Prostate gland (tissue), 2 donors: ENCODE measurements at regions not wholly inside any gene's neighbourhood (a gene's known extent, or its start where the extent isn't known, plus 50 kb on each side); places are given as distances from the start of the nearest gene placed in this dataset.
A peak's percentile ranks its signal among the peaks of the same experiment; 100 is the strongest.
"Not testable (repeated sequence)": the region's sequence is repeated elsewhere in the genome, so short reads cannot be mapped to it uniquely, and the experiment has no call there.

Source experiments
- DNase-seq: peaks from one replicate; pipeline ENCODE4 v3.0.0-alpha.2; 2019; ENCODE audit warnings: low spot score
- H3K27ac ChIP-seq, 2 donors: fragments of 200-600 bp; sonication (generic); 2 replicates each; pipeline ENCODE4 v1.5.1; 2017 to 2019
- H3K27me3 ChIP-seq: fragments of 200-600 bp; sonication (generic); replicated peaks from 2 replicates; pipeline ENCODE4 v1.5.1; 2019; ENCODE audit not compliant: insufficient read depth
- H3K36me3 ChIP-seq, 2 donors: fragments of 200-600 bp; sonication (generic); 1 replicate in 1 of 2; 2 replicates in 1 of 2; pipeline versions ENCODE4 v1.5.1 to v1.8.1; 2017 to 2019
- H3K4me1 ChIP-seq: fragments of 200-600 bp; sonication (generic); replicated peaks from 2 replicates; pipeline ENCODE4 v1.5.1; 2019
- H3K4me3 ChIP-seq, 2 donors: fragments of 200-600 bp; sonication (generic); 2 replicates each; pipeline ENCODE4 v1.5.1; 2017 to 2019
- H3K9me3 ChIP-seq: fragments of 200-600 bp; sonication (generic); 2 replicates; pipeline ENCODE4 v1.5.1; 2017
- CTCF ChIP-seq, 4 experiments: fragments of 200-600 bp in 2 of 4; fragments of 450-650 bp in 2 of 4; sonication (generic) in 2 of 4; IDR thresholded peaks; 1 replicate in 3 of 4; 2 replicates in 1 of 4; pipeline ENCODE4 v1.5.1; 2016 to 2019; ENCODE audit warnings: antibody characterized with exemption in 4 of 4, mild to moderate bottlenecking in 2 of 4, moderate library complexity in 2 of 4
- POLR2A ChIP-seq: fragments of 450-650 bp; IDR thresholded peaks from one replicate; pipeline ENCODE4 v1.6.1; 2016; ENCODE audit warnings: antibody characterized with exemption, mild to moderate bottlenecking
- POLR2AphosphoS5 ChIP-seq: sonication (generic); formaldehyde crosslinking; IDR thresholded peaks from one replicate; pipeline ENCODE4 v1.6.1; 2017; ENCODE audit warnings: antibody characterized with exemption
- WGBS: methylation state at CpG from one replicate; pipeline ENCODE4 v1.1.5; 2018; 5-methylcytosine and 5-hydroxymethylcytosine counted together
- intact Hi-C: fragments of 100-400 bp; cut with DNase I; formaldehyde crosslinking; loops from one replicate; pipeline ENCODE4 v1.14.2; 2022

- H3K4me1 ChIP-seq, H3K27me3 ChIP-seq, H3K4me3 ChIP-seq, H3K9me3 ChIP-seq, DNase-seq, intact Hi-C loops, H3K36me3 ChIP-seq, H3K27ac ChIP-seq: not testable (repeated sequence)
- 95% methylated on average over 23 of the region's 35 CpGs for WGBS
Measured at GRCh38 chr1:220475608-220476007, 52.3 kb upstream of the MARK1 start.

GRCh38 chr1:220475141-220475540 lies 52.8 kb upstream of the MARK1 start:
- H3K27me3 ChIP-seq, H3K4me1 ChIP-seq, H3K9me3 ChIP-seq, H3K36me3 ChIP-seq, H3K27ac ChIP-seq, DNase-seq, intact Hi-C loops, H3K4me3 ChIP-seq: not testable (repeated sequence)
- WGBS = 92% methylated on average over 8 of the region's 8 CpGs

- no peaks in the 10 kb centered on the region for H3K36me3 ChIP-seq
- H3K27me3 ChIP-seq = no peaks in the 10 kb centered on the region
- 91% methylated on average over 2 of the region's 2 CpGs for WGBS
- no peak overlapping the region for H3K27ac ChIP-seq
- H3K4me3 ChIP-seq = no peak overlapping the region
- DNase-seq = no peak
- TF ChIP-seq CTCF (IDR thresholded peaks at IDR 0.05) (no peak), POLR2AphosphoS5 (no peak), POLR2A (no peak)
- intact Hi-C loops = no loop called here
- no peaks in the 10 kb centered on the region for H3K4me1 ChIP-seq
- H3K9me3 ChIP-seq = no peaks in the 10 kb centered on the region
Measured at GRCh38 chr1:220473440-220473839, 54.5 kb upstream of the MARK1 start.

GRCh38 chr1:220462752-220463151 lies 65.2 kb upstream of the MARK1 start:
- TF ChIP-seq CTCF (IDR thresholded peaks at IDR 0.05) (no peak), POLR2A (no peak), POLR2AphosphoS5 (no peak)
- Histone ChIP-seq H3K27me3 (no peaks in the 10 kb centered on the region), H3K4me3 (no peak overlapping the region), H3K9me3 (no peaks in the 10 kb centered on the region), H3K4me1 (no peaks in the 10 kb centered on the region), H3K27ac (no peak overlapping the region), H3K36me3 (no peaks in the 10 kb centered on the region)
- intact Hi-C loops = no loop called here
- no peak for DNase-seq
- 79% methylated on average over 11 of the region's 11 CpGs for WGBS

GRCh38 chr1:220458936-220459335 lies 69.0 kb upstream of the MARK1 start:
- Histone ChIP-seq H3K4me3 (no peak overlapping the region), H3K27ac (no peak overlapping the region), H3K27me3 (no peaks in the 10 kb centered on the region), H3K4me1 (no peaks in the 10 kb centered on the region), H3K36me3 (no peaks in the 10 kb centered on the region), H3K9me3 (no peaks in the 10 kb centered on the region)
- intact Hi-C loops = no loop called here
- no peak for DNase-seq
- TF ChIP-seq POLR2AphosphoS5 = peak; percentile 39
- TF ChIP-seq POLR2A = no peak

GRCh38 chr1:220457957-220458609 lies 69.9 kb upstream of the MARK1 start:
- no peak overlapping the region for H3K4me3 ChIP-seq
- H3K27ac ChIP-seq = no peak overlapping the region
- H3K9me3 ChIP-seq = no peaks in the 10 kb centered on the region
- no peaks in the 10 kb centered on the region for H3K4me1 ChIP-seq
- 66% methylated on average over 5 of the region's 5 CpGs for WGBS
- TF ChIP-seq POLR2A (no peak), POLR2AphosphoS5 (no peak), CTCF (IDR thresholded peaks at IDR 0.05) (no peak)
- H3K36me3 ChIP-seq = no peaks in the 10 kb centered on the region
- no peak for DNase-seq
- intact Hi-C loops = no loop called here
- no peaks in the 10 kb centered on the region for H3K27me3 ChIP-seq
